Ammon's horn (tissue), 1 donor: ENCODE measurements at regions not wholly inside any gene's neighbourhood (a gene's known extent, or its start where the extent isn't known, plus 50 kb on each side); places are given as distances from the start of the nearest gene placed in this dataset.
"Not testable (repeated sequence)": the region's sequence is repeated elsewhere in the genome, so short reads cannot be mapped to it uniquely, and the experiment has no call there.

Experiments used
- DNase-seq: peaks from one replicate; pipeline ENCODE4 v3.0.0-alpha.2; 2016; ENCODE audit warnings: low spot score

DNA sequence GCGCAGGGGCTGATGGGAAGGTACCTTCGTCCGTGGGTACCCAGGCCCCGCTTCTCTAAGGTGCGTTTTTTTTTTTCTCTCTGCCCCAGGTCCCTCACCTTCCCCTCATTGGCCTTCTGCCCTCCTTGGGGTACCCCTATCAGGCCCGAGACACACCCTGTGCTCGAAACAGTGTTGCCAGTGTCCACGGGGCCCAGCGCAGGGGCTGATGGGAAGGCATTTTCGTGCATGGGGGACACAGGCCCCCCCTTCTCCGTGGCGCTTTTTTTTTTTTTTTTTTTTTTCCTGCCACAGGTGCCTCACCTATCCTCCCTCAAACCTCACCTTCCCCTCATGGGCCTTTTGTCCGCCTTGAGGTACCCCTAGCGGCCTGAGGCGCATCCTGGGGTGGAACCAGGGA, 191.6 kb downstream of the POTEG start:
- DNase-seq = not testable (repeated sequence)

DNA sequence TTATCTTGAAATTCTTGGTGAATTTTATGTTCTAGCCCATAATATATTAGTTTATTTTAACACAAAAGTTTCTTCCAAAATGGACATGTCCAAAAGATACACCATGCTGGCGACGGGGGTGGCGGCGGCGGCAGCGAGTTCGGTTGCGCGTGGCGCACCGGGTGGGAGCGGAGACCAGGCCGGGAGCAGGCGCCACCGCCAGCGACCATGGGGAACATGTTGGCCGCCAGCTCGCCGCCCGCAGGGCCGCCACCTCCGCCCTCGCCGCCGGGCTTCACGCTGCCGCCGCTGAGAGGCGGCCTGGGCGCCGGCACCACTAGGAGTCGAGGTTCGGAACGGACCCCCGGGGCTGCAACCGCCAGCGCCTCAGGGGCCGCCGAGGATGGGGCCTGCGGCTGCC, 167.2 kb downstream of the POTEG start:
- DNase-seq = not testable (repeated sequence)

DNA sequence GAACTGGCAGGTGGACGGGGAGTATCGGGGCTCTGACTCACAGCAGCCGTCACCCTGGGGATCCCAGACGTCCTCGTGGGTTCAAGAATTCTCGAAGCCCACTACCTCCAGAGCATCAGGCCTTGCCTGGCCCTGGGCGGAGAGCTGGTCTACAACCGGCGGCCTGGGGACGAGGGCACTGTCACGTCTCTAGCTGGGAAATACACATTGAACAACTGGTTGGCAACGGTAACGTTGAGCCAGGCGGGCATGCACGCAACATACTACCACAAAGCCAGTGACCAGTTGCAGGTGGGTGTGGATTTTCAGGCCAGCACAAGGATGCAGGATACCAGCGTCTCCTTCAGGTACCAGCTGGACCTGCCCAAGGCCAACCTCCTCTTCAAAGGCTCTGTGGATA, 166.5 kb downstream of the POTEG start:
- DNase-seq = not testable (repeated sequence)

DNA sequence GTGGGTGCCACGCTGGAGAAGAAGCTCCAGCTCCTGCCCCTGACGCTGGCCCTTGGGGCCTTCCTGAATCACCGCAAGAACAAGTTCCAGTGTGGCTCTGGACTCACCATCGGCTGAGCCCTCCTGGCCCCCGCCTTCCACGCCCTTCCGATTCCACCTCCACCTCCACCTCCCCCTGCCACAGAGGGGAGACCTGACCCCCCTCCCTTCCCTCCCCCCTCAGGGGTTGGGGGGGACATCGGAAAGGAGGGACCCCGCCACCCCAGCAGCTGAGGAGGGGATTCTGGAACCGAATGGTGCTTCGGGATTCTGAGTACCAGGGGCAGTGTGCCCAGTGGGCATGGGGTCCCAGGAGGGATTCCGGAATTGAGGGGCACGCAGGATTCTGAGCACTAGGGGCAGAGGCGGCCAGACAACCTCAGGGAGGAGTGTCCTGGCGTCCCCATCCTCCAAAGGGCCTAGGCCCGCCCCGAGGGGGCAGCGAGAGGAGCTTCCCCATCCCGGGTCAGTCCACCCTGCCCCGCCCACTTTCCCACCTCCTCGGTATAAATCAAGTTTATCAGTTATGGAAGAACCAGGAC, 166.0 kb downstream of the POTEG start:
- DNase-seq = not testable (repeated sequence)

DNA sequence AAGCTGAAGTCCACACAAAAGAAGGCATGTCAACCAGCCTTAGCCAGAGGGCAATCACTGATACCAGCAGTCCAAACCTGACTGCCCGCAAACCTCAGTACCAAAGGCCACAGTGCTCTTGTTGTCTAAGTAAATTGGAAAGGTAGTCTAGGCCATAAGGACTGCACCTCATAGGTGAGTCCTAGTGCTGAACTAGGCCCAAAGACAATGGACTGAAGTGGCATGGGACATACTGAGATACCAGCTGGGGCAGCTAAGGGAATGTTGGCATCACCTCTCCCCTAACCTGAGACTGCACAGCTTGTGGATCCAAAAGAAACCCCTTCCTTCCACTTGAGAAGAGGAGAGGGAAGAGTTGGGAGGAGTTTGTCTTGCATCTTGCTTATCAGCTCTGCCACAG, 161.9 kb downstream of the POTEG start:
- not testable (repeated sequence) for DNase-seq

DNA sequence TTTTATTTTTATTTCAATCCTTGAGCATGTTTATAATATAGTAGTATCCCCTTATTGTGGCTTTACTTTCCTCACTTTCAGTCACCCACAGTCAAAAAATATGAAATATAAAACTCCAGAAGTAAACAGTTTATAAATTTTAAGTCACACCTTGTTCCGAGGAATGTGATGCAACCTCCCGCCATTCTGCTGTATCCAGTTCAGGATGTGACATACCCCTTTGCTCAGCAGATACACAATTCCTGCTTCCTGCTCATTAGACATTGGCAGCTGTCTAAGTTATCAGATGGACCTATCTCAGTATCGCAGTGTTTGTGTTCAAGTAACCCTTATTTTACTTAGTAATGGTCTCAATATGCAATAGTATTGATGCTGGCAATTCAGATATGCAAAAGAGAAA, 144.5 kb downstream of the POTEG start:
- DNase-seq = not testable (repeated sequence)

DNA sequence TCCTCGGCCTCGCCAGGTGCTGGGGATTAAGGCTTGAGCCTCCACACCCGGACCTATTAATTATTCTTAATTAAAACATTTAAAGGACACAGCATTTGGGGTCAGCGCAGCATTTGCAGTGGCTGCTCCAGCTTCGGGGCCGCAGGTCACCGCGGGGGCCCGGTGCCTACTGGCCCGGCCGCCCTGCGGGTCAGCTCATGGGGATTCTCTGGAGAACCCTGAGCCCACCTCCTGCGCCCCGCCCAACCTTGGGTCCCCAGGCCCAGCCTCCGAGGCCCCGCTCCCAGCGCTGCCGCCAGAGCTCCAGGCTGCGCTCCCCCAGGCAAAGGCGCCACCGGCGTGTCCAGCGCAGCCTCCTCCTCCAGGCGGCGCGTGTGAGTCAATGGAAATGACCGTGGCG, 133.9 kb downstream of the POTEG start:
- DNase-seq = not testable (repeated sequence)

DNA sequence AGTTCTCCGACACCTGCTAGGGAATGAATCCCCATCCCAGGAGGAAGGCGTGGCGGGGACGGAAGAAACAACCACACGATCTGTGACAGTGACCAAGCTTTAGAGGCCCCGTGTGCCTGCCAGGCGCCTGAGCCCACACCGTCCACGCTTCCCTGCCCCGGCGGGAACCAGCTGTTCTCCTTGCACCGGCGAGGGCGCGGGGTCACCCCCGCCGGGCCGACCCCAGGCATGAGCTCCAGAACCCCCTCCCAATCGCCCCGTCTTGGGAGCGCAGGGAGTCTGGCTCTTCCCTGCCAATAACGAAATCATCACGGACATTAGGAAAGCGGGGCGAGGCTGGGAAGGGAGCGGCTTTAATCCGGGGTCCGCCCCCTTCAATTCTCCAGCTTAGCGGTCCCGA, 133.3 kb downstream of the POTEG start:
- DNase-seq = not testable (repeated sequence)

DNA sequence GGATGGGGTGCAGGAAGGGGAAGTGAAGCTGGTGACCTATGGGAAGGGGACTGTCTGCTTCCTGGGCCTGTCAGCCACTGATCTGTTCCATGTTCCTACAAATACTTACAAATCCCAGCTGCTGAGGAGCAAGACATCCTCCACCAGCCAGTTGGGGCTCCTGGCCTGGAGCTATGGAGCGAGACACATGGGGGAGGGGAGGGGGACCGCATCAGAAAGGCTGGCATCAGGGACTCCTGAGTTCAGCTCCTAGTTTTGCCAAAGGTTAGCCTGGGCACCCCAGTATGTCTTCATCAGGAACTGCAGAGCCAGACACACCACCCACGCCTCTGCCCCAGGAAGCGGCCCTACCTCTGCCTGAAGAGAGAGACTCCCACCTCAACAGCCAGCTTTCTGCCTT, 130.3 kb downstream of the POTEG start:
- not testable (repeated sequence) for DNase-seq

DNA sequence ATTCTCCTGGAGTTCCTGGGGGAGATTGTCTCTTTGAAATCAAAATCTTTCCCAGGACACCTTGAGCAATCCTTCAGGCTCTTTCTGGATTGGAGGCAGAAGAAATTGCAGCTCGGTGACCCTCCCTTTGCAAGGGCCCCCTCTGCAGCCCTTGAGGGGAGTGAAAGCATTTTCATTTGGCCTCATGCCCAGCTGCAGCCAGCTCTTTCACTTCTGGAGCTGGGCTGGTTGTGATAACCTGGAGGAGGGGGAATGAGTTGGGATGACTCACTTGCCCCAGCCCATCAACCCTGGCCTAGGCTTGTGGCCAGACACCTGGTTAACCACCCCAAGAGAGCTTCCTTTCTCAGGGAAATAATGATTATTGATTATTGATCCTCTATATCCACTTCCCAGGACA, 129.7 kb downstream of the POTEG start:
- not testable (repeated sequence) for DNase-seq

DNA sequence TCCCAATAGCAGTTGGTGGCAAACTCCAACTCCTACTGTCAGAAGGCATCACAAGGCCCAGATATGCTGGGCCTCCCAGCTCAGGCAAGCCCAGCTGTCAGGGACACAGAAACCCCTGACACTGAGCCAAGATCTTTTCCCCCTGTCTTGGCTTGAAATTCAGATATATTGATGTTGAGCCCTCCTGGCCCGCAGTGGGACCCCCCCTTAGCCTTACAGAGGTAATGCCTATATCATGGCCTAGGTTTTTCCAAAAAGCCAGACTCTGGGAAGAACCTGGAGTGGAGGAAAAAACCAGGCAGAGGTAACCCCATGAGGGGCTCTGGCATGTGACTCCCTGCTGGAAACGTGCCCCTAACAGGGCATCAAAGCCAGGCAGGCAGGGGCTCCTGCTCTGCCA, 129.2 kb downstream of the POTEG start:
- DNase-seq = not testable (repeated sequence)

DNA sequence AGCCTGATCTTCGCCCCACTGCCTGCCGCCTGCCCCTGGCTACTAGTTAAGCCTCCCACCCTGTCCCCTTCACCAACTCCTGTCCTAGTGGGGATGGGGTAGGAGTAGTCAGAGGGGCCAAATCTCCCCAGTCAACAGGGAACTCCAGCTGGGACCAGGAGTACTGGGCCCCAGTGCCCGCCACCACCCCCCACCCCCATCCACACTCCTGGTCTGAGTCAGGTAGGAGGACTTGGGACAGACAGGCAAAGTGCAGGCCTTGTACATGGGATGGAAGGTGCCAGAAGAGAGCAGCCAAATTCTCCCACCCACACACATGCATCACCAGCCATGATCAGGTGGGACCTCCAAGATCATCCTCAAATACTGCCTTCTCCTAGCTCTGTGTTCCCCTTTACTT, 128.4 kb downstream of the POTEG start:
- not testable (repeated sequence) for DNase-seq

DNA sequence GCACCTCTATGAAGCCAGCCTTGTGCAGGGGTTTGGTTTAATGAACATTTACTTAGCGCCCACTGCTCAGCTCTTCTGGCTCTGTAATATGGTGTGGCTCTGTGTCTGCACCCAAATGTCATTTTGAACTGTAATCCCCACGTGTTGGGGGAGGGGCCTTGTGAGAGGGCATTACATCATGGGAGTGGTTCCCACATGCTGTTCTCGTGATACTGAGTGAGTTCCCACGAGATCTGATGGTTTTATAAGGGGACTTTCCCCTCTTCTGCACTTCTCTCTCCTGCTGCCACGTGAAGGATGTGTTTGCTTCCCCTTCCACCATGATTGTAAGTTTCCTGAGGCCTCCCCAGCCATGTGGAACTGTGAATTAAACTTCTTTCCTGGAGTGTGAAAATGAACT, 127.7 kb downstream of the POTEG start:
- not testable (repeated sequence) for DNase-seq

DNA sequence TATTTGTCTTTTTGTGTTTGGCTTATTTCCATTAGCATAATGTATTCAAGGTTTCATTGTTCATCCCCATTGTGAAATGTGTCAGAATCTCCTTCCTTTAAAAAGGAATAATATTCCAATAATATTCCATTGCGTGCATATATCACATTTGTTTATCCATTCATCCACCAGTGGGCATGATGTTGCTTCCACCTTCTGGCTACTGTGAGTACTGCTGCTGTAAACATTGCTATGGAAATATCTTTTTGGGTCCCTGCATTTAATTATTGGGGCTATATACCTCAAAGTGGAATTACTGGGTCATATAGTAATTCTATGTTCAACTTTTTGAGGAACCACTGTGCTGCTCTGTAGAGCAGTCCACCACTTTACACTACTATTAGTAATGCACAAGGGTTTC, 123.1 kb downstream of the POTEG start:
- DNase-seq = not testable (repeated sequence)

DNA sequence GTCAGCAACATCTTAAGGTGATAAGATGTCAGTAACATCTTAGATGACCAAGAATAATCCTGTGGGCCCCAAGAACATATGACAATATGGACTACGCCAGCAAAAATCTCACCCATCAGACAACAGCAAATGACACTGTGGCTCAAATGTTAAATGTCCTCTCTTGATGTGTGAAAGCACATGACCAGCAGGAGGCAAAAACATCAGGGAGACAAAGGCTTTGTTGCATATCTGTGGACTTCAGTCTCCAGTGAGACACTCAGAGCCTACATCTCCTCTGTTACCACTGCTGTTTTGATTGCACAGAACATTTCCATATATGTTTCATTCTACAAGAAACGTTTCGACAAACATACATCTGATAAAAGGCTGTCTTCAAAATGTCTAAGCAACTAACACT, 103.5 kb downstream of the POTEG start:
- DNase-seq = not testable (repeated sequence)

DNA sequence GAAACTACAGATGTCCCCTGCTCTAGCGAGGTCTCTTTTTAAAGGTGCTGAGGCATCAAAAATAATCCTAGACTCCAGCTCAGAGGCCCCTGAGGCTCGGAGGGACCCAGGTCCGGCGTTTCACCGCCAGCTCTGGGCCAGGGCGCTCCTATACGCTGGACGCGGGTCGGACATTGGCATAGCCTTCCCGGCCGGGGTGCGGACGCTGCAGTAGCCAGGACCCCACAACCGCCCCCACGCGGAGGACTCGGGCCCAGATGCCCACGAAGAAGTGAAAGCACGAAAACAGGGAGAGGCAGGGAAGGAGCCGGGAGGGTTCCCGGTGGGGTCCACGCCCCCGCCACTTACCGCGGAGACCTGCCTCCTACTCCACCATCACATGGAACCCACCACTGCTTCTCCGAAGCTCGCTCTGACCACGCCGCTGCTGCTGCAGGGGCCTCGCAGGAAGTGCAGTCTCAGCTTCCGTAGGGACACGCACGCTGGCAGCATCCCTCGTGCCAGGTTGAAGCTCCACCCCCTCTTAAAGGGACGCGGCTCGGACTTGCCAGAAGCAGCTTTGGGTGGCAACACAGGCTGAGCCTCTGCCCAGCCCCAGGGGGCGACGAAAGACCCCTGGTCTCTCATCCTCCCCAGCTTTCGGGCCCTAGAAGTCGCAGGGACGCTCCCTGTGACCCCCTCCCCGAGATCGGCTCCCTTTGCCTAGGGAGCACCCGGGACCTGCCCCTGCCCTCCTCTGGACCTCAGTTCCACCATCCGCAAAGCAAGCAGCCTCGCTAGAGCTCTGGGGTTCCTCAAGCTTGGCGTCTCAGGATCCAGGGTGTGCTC, 96.7 kb downstream of the POTEG start:
- DNase-seq = not testable (repeated sequence)

DNA sequence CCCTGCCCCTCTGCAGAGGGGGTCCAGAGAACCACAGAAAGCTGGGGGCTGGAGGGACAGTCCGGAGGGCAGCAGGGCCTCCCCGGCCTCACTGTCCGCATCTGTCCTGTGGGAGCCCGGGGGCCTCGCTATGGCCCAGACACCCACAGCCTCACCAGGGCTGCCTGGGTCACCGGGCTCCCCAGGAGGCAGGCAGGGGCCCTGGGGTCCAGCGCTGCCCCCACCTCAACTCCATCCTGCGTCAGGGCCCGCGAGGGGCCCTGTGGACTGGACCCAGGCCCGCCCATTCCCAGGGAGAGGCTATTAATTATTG, 96.1 kb downstream of the POTEG start:
- DNase-seq = not testable (repeated sequence)

DNA sequence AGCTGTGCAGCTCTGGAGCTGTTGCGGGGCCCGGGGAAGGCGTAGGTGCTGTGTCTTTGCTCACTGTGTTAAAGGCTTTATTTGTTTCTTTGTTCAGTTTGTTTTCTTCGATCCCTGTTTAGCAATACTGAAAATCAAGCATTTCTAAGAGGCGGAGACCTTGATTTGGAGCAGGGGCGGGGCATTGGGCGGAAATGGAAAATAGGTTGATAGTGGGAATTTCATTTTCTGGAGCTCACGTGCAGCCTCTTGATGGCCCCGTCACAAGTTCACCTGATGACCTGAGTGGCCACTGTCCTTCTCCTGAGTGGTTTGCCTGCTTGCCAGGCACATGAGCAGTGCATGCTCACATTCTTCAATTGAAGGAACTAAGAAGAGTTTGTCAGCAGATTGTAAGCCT, 93.2 kb downstream of the POTEG start:
- not testable (repeated sequence) for DNase-seq

DNA sequence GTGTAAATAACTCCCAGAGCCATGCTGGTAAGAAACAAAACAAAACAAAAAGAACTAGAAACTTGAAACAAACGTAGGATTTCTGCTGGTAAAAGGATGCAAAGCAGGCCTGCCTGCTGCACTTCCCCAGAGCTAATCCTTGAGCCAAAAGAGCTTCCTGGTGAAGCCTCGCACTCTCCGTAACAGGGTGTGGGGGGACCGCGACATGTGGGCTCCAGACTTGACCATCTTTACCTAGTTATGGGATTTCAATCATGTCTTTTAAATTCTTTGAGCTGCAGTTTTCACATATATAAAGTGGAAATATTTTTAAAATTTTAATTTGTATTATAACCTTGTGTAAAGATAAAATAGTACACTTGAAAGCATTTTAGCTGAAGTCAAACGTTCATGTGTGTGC, 92.5 kb downstream of the POTEG start:
- DNase-seq = not testable (repeated sequence)

DNA sequence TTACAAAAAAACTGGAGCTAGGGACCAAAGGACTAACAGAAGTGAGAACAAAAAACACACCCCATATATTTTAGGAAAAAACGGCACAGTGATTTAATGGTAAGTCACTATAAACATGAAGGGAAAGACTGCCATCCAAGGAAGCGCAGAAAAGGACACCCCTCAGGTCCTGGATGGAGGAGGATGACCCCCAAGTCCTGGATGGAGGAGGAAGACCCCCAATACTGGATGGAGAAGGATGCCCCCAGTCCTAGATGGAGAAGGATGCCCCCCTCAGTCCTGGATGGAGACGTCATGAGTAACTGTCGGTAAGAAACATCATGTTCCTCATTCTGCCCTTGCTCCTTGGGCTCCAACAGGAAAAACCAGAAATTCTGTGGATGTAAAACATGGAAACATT, 89.9 kb downstream of the POTEG start:
- DNase-seq = not testable (repeated sequence)

DNA sequence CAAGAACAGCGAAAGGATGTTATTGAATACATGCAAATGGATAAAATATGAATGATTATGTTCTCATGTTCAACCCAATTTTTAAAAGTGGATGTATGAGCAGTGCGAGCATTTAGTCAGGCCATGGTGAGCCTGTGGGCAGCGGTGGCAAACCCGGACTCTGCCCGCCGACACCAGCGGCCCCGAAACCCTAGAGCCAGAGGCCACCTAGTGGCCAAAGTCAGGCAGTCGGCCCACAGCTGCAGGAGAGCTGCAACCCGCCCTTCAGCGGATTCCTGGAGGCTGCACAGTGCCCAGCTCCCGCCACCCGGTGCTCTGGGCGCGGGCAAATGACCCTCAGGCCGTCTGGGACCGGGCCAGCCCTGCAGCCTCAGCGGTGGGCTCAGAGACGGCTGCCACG, 89.5 kb downstream of the POTEG start:
- not testable (repeated sequence) for DNase-seq

DNA sequence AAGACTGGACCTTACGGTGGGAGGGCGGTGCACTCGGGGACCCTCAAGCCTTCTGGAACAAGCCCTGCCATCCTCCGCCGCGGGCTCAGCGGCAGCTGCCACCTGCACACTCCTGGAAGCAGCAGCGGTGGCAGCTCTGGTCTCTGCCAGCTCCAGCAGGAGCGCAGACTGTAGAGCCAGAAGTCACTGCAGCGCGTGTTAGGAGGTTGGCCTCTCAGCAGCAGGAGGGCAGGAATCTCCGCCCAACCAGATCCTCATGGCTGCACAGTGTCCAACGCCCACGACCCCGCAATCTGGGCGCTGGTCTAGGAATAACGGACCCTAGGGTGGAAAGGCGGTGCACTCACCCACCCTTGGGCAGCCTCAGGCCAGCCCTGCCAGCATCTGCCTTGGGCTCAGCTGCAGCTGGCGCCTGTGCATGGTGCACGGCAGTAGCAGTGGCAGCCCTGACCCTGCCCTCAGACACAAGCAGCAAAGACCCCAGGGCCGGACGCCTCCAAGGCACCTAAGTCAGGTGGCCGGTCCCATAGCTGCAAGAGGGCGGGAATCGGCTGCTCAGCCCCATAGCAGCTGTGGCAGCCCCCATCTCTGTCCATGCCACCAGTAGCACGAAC, 88.7 kb downstream of the POTEG start:
- DNase-seq = not testable (repeated sequence)

DNA sequence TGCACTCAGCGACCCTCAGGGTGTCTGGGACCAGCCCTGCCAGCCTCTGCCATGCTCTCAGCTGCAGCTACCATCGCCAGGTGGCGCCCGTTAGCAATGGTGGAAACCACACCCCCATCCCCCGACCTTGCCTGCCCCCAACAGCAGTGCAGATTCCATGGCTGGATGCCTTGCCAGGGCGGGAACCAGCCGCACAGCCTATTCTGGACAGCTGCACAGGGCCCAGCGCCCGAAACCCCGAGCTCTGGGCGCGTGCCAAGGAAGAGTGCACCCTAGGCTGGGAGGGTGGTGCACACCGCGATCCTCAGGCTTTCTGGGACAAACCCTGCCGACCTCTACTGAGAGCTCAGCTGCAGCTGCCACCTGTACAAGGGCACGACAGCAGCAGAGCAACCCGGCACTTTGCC, 88.1 kb downstream of the POTEG start:
- not testable (repeated sequence) for DNase-seq
